ENCODE measurements at regions not wholly inside any gene's neighbourhood (a gene's known extent, or its start where the extent isn't known, plus 50 kb on each side); places are given as distances from the start of the nearest gene placed in this dataset.

DNA sequence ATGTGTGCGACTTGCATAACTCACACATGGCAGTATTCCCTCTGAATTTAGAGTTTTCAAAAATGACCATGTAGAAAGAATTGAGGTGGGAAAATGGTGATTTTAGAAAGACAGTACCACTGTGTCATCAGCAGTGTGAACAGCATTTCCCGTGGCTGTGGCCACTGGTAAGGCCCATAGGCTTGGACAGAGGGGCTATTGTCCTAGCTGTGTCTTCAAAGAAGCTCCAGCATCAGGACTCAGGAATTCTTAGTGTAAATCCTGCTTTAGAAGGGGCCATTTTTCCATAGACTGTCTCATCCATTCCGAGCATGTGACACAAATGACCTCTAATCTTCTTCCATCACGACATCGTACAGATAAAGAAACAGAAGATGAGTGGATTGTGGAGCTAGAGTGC lies 119.3 kb upstream of the BACE2 start:
- TF ChIP-seq CTCF (IDR thresholded peaks at IDR 0.05) (no peak), POLR2A (IDR thresholded peaks at IDR 0.05) (no peak)
